ENCODE measurements at regions not wholly inside any gene's neighbourhood (a gene's known extent, or its start where the extent isn't known, plus 50 kb on each side); places are given as distances from the start of the nearest gene placed in this dataset.

- Histone ChIP-seq H3K9me3 (ENCODE audit: low read depth) (no peaks in the 10 kb centered on the region), H3K27me3 (no peaks in the 10 kb centered on the region), H3K4me3 (no peak overlapping the region), H3K36me3 (no peaks in the 10 kb centered on the region), H3K4me1 (ENCODE audit: low read depth) (no peaks in the 10 kb centered on the region), H3K27ac (no peak overlapping the region)
- no peak for DNase-seq (ENCODE audit: low read depth in 1 of 2, low spot score in 1 of 2)
- no peak for TF ChIP-seq CTCF (IDR thresholded peaks at IDR 0.05; ENCODE audit: low read depth, low read length)
Measured at GRCh38 chr21:33155422-33155821, 74.3 kb upstream of the IFNAR2 start.

- no peaks in the 10 kb centered on the region for H3K36me3 ChIP-seq
- no peaks in the 10 kb centered on the region for H3K9me3 ChIP-seq (ENCODE audit: low read depth)
- TF ChIP-seq CTCF (IDR thresholded peaks at IDR 0.05; ENCODE audit: low read depth, low read length), result no peak
- no peaks in the 10 kb centered on the region for H3K27me3 ChIP-seq
- peak; percentile 21 to 60 for DNase-seq (ENCODE audit: low read depth in 1 of 2, low spot score in 1 of 2)
- H3K4me3 ChIP-seq, result no peak overlapping the region
- no peaks in the 10 kb centered on the region for H3K4me1 ChIP-seq (ENCODE audit: low read depth)
- H3K27ac ChIP-seq, result no peak overlapping the region
Measured at GRCh38 chr21:33157303-33157702, 72.4 kb upstream of the IFNAR2 start.

- Histone ChIP-seq H3K27ac (no peak overlapping the region), H3K4me3 (no peak overlapping the region), H3K4me1 (ENCODE audit: low read depth) (no peaks in the 10 kb centered on the region), H3K36me3 (no peaks in the 10 kb centered on the region), H3K9me3 (ENCODE audit: low read depth) (no peaks in the 10 kb centered on the region), H3K27me3 (no peaks in the 10 kb centered on the region)
- DNase-seq (ENCODE audit: low read depth in 1 of 2, low spot score in 1 of 2), result no peak
- TF ChIP-seq CTCF (IDR thresholded peaks at IDR 0.05; ENCODE audit: low read depth, low read length), result no peak
Measured at GRCh38 chr21:33158654-33159053, 71.1 kb upstream of the IFNAR2 start.

- Histone ChIP-seq H3K9me3 (ENCODE audit: low read depth) (no peaks in the 10 kb centered on the region), H3K4me3 (no peak overlapping the region), H3K36me3 (no peaks in the 10 kb centered on the region), H3K27ac (no peak overlapping the region), H3K4me1 (ENCODE audit: low read depth) (no peaks in the 10 kb centered on the region), H3K27me3 (no peaks in the 10 kb centered on the region)
- no peak for DNase-seq (ENCODE audit: low read depth in 1 of 2, low spot score in 1 of 2)
- no peak for TF ChIP-seq CTCF (IDR thresholded peaks at IDR 0.05; ENCODE audit: low read depth, low read length)
Measured at GRCh38 chr21:33162436-33162951, 67.2 kb upstream of the IFNAR2 start.

- Histone ChIP-seq H3K9me3 (ENCODE audit: low read depth) (no peaks in the 10 kb centered on the region), H3K36me3 (no peaks in the 10 kb centered on the region), H3K27ac (no peak overlapping the region), H3K4me1 (ENCODE audit: low read depth) (no peaks in the 10 kb centered on the region), H3K4me3 (no peak overlapping the region), H3K27me3 (no peaks in the 10 kb centered on the region)
- no peak for TF ChIP-seq CTCF (IDR thresholded peaks at IDR 0.05; ENCODE audit: low read depth, low read length)
- DNase-seq (ENCODE audit: low read depth in 1 of 2, low spot score in 1 of 2), result no peak
Measured at GRCh38 chr21:33168886-33169285, 60.9 kb upstream of the IFNAR2 start.

GRCh38 chr21:33169359-33169758, 60.4 kb upstream of the IFNAR2 start:
- Histone ChIP-seq H3K27ac (no peak overlapping the region), H3K9me3 (ENCODE audit: low read depth) (no peaks in the 10 kb centered on the region), H3K36me3 (no peaks in the 10 kb centered on the region), H3K4me1 (ENCODE audit: low read depth) (no peaks in the 10 kb centered on the region), H3K27me3 (no peaks in the 10 kb centered on the region), H3K4me3 (no peak overlapping the region)
- no peak for DNase-seq (ENCODE audit: low read depth in 1 of 2, low spot score in 1 of 2)
- no peak for TF ChIP-seq CTCF (IDR thresholded peaks at IDR 0.05; ENCODE audit: low read depth, low read length)
